Stimulated activated CD4-positive, alpha-beta T cell treated with anti-CD3 and anti-CD28 coated beads, TNF-alpha, amount 100 ng/mL, for 4 hours (primary cell): ENCODE measurements at regions not wholly inside any gene's neighbourhood (a gene's known extent, or its start where the extent isn't known, plus 50 kb on each side); places are given as distances from the start of the nearest gene placed in this dataset.
"Not testable (repeated sequence)": the region's sequence is repeated elsewhere in the genome, so short reads cannot be mapped to it uniquely, and the experiment has no call there.

ENCODE experiments used
- DNase-seq, 3 experiments: peaks; one replicate each; pipeline ENCODE4 v3.0.0-alpha.2; 2020; ENCODE audit warnings: low read depth in 3 of 3

DNA sequence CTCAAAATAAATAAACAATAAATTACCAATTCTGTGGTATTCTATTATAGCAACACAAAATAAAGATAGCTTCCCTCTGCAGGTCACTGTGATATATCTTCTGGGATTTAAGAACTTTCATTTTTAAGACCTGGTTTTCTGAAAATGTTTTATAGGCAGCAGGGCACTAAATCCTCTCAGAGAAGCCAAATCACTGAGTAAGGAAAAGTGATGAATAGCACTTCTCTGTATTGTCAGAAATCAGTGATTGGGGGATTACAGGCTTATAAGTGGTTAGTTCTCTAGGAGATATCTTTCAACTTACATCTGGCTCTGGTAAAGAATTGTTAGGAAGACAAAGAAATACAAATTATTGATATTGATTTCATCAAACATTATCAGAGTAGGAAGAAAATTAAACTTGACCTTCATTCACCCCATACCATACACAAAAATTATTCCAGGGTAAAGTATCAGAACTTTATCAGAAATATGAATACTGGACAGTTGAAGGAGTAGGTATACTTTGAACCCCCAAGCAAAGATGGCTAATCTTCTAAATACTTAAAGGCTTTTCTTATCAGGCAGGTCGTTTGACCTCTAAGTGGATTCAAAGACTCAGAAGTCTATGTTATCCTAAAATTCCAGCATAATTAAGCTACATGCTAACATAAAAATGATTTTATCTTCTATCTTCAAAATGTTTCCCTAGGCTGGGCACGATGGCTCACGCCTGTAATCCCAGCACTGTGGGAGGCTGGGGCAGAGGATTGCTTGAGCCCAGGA lies 81.6 kb upstream of the USP9X start:
- no peak for DNase-seq

DNA sequence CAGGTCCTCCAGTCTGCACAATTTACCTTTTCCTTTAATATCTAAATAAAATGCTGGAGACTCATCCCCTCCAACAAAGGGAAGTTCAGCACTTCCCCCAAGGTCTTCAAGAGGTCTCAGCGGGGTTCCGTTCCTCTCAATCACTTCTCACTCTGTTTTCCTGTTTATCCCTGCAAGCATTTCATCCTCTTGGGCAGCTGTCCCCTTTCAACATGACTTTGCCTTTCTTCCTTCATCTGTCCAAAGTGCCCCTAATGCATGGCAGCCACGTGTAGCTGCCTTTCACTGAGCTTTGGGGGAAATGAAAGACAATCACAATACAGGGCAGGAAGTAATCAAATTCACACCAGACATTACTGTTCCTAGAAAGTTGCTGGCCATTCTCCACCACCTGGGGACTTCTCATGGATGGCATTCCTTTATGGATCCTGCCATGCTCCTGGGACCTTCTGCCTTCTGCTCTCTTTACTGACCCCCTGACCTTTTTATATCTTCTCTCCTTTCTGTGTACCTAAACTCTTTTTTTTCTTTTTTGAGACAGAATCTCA lies 79.7 kb upstream of the USP9X start:
- no peak for DNase-seq

DNA sequence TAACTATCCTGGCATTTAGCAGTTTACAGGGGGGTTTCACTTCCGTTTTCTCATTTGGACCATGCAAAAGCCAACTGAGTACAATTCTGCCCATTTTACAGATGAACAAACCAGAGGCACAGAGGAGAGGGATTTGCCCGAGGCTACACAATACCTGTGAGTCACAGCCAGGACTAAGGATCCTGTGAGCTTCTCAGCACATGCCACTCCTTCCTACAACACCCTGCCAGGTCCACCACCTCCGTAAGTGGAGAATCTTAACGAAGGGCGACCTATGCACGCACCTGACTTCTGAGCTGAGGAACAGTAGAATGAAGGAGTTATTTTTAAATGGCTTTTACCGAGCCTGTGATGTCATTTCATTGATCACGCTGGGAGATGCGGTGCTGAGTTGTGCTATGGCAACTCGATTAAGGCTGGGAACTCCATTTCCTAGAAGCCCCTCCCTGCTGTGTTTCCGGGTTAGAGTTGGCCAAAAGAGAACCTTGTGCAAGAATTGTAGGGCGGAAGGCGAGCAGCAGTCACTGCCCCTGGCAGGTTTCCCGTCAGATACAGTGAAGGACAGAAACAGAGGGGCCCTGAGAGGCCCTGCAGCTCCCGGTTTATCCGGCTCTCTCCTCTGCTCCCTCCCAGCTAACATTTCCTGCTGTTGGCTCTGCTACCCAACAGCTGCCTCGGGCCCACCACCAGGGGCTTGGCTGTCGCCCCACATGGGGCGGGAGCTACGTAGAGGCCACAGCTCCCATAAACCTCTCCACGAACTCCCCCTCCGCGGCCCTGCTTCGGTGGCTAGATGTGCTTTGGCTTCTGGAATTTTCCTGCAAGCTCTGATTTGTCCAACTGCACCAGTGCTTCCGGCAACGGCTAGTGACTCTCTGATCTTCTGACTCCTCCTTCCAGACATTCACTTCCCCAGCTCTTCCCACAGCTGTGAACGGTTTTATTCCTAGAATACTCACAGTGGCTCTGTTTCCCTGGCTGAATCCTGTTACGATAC lies 75.1 kb upstream of the USP9X start:
- DNase-seq = peak; percentile 5 to 9 (median 9)

DNA sequence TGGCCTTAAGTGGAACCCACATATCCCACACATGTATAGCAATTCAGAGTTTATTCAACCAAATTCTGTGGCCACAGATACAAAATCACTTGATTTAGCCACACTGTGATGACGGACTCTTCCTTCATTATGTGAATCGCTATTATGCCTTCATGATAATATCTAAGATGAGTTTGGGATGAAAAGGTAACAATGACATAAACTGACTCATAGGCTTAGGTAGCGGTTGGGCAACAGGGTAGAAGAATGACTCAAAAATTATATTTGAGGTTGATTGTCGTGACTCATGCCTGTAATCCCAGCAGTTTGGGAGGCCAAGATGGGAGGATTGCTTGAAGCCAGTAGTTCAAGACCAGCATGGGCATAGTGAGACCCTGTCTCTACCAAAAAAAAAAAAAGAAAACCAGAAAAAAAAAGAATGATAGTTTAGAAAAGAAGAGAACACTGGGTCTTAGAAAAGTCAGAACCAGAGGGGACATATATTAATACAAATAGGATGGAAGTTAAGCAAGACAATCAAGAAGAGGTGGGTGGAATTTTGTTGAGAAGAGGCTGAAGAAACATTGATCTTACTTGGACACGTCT lies 70.4 kb upstream of the USP9X start:
- DNase-seq = no peak

DNA sequence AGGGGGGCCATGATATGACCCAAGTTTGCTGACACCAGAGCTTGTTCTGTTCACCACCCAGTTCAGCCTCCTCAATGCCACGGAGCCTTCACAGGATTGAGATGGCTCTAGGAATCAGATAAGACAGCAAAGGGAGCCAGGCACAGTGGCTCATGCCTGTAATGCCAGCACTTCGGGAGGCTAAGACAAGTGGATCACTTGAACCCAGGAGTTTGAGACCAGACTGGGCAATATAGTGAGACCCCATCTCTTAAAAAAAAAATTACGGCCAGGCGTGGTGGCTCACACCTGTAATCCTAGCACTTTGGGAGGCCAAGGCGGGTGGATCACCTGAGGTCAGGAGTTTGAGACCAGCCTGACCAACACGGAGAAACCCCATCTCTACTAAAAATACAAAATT lies 67.5 kb upstream of the USP9X start:
- DNase-seq = not testable (repeated sequence)

DNA sequence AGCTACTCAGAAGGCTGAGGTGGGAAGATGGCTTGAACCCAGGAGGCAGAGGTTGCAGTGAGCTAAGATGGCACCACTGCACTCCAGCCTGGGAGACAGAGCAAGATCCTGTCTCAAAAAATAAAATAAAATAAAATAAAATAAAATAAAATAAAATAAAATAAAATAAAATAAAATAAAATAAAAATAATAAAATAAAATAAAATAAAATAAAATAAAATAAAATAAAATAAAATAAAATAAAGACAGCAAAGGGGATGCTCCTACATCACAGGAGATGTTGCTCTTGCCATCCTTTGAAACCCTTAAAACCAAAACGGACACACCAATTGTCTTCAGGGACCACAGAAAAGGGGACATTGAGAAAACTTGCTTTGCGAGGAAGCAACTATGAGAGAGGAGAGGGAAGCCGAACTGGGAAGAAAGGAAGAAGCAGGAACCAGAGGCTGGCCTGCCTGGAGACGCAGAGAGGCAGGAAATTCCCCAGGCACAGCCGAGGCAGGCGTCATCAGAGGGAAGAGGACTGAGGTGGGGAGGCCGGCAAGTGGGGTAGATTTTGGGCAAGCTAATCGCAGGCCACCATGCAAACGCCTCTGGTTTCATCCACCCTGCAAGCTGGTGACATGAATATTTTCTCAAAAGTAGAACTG lies 66.7 kb upstream of the USP9X start:
- DNase-seq = not testable (repeated sequence)

DNA sequence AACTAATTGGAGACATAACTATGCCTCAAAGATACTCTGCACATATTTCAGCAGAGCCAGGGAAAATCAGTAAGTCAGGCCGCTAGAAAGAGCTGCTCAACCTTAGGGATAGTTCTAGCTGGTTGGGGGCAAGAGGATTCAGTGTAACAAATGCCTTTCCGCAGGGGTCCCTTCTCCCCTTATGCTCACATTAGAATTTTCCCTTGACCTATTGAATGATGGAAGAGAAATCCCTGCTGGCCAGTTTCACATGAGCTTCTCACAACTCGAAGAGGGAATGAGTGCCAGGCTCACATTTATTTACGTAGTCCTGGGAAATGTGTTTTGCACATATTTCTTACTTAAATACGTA lies 66.2 kb upstream of the USP9X start:
- no peak for DNase-seq

DNA sequence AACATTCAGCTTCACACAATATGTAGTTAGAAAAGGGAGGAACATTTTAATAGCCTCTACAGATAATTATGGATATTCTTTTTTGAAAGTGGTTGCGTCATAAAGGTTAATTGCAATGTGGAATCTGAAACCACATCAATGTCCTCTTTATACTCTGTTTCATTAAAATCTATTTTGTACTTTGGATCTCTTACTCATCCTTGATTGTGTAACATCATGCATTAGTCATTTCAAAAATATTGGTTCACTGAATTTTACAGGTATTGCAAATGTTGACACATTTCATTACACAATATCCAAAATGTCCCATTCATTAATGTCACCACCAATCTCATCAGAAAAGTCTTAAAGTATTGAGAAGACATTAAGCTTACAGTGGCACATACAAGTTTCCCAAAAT lies 62.7 kb upstream of the USP9X start:
- DNase-seq = no peak

DNA sequence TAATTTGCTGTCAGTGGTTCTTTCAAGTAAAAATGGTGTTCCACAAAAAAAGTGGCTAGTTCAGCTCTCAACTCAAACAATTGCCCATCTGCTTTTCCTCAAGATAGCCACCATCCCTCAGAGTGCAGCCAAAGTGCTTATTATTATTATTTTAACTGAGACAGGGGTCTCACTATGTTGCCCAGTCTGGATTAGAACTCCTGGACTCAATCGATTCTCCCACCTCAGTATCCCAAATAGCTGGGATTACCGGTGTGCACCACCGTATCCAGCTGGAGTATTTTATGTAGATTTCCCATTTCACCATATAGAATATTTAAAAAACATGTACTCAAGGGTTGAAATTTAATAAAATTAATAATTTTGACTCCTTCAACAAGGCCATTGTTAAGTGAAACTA lies 62.1 kb upstream of the USP9X start:
- DNase-seq = no peak

DNA sequence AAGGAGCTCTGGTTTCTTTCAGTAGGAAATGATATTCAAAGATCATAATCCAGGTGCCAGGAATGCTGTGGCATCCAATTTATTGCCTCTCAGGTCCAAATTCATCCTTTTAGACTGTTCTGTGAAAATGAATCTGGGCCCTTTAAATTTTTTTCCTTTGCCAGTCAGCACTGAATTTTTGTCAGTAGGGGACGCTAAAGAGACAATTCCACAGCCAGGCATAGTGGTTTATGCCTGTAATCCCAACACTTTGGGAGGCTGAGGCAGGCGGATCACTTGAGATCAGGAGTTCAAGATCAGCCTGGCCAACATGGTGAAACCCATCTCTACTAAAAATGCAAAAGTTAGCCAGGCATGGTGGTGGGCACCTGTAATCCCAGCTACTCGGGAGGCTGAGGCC lies 60.9 kb upstream of the USP9X start:
- DNase-seq = not testable (repeated sequence)

DNA sequence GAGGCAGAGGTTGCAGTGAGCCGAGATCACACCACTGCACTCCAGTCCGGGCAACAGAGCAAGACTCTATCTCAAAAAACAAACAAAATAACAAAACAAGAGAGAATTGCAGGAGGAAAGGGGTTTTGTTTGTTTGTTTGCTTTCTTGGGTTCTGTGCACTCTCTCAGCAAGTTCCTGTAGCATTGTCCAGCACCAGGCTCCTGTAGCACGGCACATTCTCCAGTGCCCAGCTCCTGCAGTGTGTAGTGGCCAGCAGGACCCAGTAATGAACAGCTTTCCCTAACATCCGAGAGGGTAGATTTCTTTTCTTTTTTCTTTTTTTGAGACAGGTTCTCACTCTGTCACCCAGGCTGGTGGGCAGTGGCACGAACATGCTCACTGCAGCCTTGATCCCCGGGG lies 60.5 kb upstream of the USP9X start:
- no peak for DNase-seq

DNA sequence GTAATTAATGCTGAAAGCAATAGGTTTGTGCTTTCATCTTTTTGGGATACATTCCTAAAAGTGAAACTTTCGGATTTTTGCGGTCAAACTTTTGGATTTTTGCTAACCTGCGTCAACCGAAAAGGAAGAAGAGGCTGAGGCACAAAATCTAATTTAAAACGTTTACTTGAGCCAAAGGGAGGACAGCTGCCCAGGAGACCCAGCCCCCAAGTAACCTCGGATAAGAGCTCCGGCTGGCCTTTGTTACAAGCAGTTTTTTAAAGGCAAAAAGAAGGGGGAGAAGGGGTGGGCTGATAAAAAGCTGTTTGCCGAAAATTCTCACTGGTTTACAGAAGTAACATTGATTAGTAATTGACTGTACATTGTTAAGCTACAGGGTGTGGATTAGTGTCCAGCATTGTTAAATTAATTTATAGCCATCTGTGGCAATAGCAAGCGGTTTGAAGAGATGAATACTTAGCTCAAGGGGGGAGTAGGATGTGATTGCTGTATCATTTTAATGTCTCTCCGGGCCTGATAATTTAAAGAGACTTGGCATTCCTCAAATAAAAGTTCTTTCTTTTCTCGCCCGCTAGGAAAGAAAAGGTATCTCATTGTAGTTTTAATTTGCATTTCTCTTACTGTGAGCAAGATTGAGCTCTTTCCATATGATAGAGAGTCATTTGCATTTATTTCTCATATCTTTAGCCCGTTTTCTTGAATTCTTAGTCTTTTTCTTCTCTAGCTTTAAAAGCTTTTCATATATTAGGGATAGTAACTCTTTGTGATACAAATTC lies 59.1 kb upstream of the USP9X start:
- DNase-seq = no peak

DNA sequence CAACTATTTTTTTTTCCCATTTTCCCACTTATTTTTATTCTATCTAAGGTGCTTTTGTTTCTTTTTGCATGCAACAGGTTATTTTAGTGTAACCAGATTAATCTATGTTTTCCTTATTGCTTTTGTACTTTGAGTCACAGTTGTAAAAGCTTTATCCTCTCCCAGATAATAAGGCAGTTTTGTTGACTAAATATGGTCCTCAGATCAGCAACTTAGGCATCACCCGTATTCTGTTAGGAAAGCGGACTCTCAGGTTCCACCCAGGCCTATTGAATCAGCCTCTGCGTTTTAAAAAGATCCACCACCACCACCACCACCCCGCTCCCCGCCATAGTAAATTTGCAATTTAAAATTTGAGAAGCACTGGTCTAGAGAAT lies 58.6 kb upstream of the USP9X start:
- DNase-seq = no peak

DNA sequence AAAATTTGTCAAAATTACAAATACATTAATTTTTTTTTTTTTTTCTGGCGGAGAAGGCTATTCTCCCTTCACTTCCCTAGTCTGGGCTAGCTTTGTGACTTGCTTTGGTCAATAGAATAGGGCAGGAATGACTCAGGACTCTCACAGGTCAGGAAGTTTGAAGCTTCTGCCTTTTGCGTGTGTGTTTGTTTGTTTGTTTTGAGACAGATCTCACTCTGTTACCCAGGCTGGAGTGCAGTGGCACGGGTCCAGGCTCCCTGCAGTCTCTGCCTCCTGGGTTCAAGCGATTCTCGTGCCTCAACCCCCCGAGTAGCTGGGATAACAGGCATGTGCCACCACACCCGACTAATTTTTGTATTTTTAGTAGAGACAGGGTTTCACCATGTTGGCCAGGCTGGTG lies 55.9 kb upstream of the USP9X start:
- no peak for DNase-seq

DNA sequence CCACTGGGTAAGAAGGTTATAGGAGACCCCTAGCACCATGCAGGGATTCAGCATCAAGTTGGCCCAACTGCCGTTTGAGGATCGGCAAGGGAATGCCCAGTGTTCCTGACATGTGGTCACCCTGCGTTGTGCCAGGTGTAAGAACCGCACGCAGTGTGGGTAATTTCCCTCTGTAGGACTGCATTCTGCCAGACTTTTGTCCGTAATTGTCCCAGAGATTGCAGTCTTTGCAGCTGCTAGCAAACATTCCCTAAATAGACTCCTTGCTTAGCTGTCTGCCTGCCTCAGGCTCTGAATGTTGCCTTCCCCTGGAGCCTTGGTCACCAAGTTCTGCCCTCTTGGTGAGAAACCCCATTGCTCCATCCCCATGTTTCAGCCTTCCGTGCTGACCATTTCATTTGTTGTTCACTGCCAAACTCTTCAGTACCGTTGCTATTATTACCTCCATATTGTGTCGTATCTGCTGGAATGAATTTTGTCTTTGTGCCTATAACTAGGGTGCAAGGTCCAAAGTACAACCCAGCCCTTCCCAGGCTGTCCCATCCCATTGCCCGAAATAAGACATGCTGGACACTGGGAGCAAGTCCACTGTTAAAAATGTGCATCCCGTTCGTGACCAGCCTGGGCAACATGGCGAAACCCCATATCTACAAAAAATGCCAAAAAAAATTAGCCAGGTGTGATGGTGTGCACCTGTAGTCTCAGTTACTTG lies 53.8 kb upstream of the USP9X start:
- DNase-seq = no peak

DNA sequence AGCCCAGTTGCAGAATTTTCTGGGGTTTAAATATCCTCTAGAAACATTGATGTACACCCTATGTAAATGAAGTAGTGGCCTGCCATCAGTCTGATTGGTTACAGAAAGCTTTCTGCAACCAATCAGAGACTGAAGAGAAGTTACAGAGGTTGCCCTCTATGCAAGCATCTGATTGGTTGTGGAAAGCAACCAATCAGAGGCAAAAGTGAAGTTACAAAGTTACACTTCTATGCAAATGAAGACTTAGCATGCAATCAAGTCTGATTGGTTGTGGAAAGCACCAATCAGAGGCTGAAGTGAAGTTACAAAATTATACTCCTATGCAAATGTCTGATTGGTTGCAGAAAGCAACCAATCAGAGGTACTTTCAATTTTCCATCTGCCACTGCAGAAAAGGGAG lies 51.9 kb upstream of the USP9X start:
- no peak for DNase-seq

DNA sequence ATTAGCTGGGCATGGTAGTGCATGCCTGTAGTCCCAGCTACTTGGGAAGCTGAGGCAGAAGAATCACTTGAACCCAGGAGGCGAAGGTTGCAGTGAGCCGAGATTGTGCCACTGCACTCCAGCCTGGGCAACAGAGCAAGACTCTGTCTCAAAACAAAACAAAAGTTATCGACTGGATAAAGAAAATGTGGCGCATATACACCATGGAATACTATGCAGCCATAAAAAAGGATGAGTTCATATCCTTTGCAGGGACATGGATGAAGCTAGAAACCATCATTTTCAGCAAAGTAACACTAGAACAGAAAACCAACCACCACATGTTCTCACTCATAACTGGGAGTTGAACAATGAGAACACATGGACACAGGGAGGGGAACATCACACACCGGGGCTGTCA lies 50.3 kb upstream of the USP9X start:
- DNase-seq = not testable (repeated sequence)
